Upper lobe of right lung (tissue), 1 donor: ENCODE measurements at regions not wholly inside any gene's neighbourhood (a gene's known extent, or its start where the extent isn't known, plus 50 kb on each side); places are given as distances from the start of the nearest gene placed in this dataset.

Source experiments
- ATAC-seq: fragments of 200-7000 bp; cut with Tn5 transposase; one replicate; pipeline ENCODE4 v1.9.1; 2020; ENCODE audit warnings: mild to moderate bottlenecking, moderate library complexity
- DNase-seq: peaks from one replicate; pipeline ENCODE4 v3.0.0-alpha.2; 2020
- H3K27ac ChIP-seq: fragments of 200-600 bp; one replicate; pipeline ENCODE4 v1.8.0; 2022
- H3K27me3 ChIP-seq: fragments of 200-600 bp; one replicate; pipeline ENCODE4 v1.8.0; 2022; ENCODE audit warnings: mild to moderate bottlenecking
- H3K36me3 ChIP-seq: fragments of 200-600 bp; one replicate; pipeline ENCODE4 v1.8.0; 2022
- H3K4me1 ChIP-seq: fragments of 200-600 bp; one replicate; pipeline ENCODE4 v1.8.0; 2022
- H3K4me3 ChIP-seq: fragments of 200-600 bp; one replicate; pipeline ENCODE4 v1.8.0; 2022; ENCODE audit warnings: mild to moderate bottlenecking
- H3K9me3 ChIP-seq: fragments of 200-600 bp; one replicate; pipeline ENCODE4 v1.8.0; 2022
- CTCF ChIP-seq: fragments of 200-600 bp; IDR thresholded peaks from one replicate; pipeline ENCODE4 v1.8.0; 2022; ENCODE audit warnings: antibody characterized with exemption
- intact Hi-C: fragments of 100-400 bp; cut with DNase I; formaldehyde crosslinking; loops from one replicate; pipeline ENCODE4 v1.11.0; 2022
- donor health status: DM: no; HTN: yes; CAD: no; lungs with severe emphysema.

GRCh38 chr5:6822556-6823343 lies 109.5 kb downstream of the TENT4A start:
- Histone ChIP-seq H3K27ac (no peak overlapping the region), H3K9me3 (peaks cover 5% of the 10 kb centered on the region), H3K27me3 (peaks cover 10% of the 10 kb centered on the region), H3K36me3 (no peaks in the 10 kb centered on the region), H3K4me3 (no peak overlapping the region), H3K4me1 (no peaks in the 10 kb centered on the region)
- ATAC-seq (peak; percentile 30), DNase-seq (no peak)
- no peak for TF ChIP-seq CTCF
- intact Hi-C loops, result no loop called here

GRCh38 chr5:6823996-6824395 lies 110.8 kb downstream of the TENT4A start:
- Histone ChIP-seq H3K4me1 (no peaks in the 10 kb centered on the region), H3K4me3 (no peak overlapping the region), H3K27ac (no peak overlapping the region), H3K9me3 (peaks cover 5% of the 10 kb centered on the region), H3K27me3 (peaks cover 6% of the 10 kb centered on the region), H3K36me3 (no peaks in the 10 kb centered on the region)
- no peak for DNase-seq
- TF ChIP-seq CTCF, result no peak
- intact Hi-C loops, result no loop called here
- ATAC-seq, result no peak

GRCh38 chr5:6825678-6826244 lies 112.5 kb downstream of the TENT4A start:
- intact Hi-C loops, result no loop called here
- Histone ChIP-seq H3K9me3 (peaks cover 5% of the 10 kb centered on the region), H3K36me3 (no peaks in the 10 kb centered on the region), H3K4me3 (no peak overlapping the region), H3K4me1 (no peaks in the 10 kb centered on the region), H3K27me3 (peaks cover 5% of the 10 kb centered on the region), H3K27ac (no peak overlapping the region)
- ATAC-seq, result no peak
- DNase-seq, result no peak
- TF ChIP-seq CTCF, result no peak

DNA sequence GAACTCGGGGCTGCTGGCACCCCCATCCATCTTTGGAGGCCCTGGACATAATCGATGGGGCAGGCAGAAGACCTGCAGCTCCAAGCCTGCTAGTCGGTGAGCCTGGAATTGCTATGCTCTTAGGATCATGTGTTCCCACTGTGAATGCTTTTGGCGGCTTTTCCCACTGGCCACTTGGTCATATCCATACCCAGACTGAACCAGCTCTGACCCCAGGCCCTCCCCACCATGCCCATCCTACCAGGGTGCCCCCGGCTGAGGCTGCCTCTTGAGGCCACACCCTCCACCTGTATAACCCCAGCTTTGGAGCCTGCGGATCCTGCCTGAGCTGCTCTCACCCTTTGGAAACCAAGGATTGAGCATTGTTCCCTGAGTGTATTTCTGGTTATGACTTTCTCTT lies 113.5 kb downstream of the TENT4A start:
- no peak for ATAC-seq
- Histone ChIP-seq H3K27me3 (peaks cover 5% of the 10 kb centered on the region), H3K4me1 (no peaks in the 10 kb centered on the region), H3K9me3 (no peaks in the 10 kb centered on the region), H3K36me3 (no peaks in the 10 kb centered on the region), H3K4me3 (no peak overlapping the region), H3K27ac (no peak overlapping the region)
- no peak for TF ChIP-seq CTCF
- intact Hi-C loops, result no loop called here
- DNase-seq, result no peak

- DNase-seq (no peak), ATAC-seq (peak; percentile 66)
- Histone ChIP-seq H3K36me3 (no peaks in the 10 kb centered on the region), H3K27me3 (peaks cover 5% of the 10 kb centered on the region), H3K9me3 (no peaks in the 10 kb centered on the region), H3K27ac (no peak overlapping the region), H3K4me3 (no peak overlapping the region), H3K4me1 (no peaks in the 10 kb centered on the region)
- intact Hi-C loops, result no loop called here
- TF ChIP-seq CTCF, result no peak
Measured at GRCh38 chr5:6827526-6828219, 114.4 kb downstream of the TENT4A start.
